Daoy (cell line): ENCODE measurements at regions not wholly inside any gene's neighbourhood (a gene's known extent, or its start where the extent isn't known, plus 50 kb on each side); places are given as distances from the start of the nearest gene placed in this dataset.
A peak's percentile ranks its signal among the peaks of the same experiment; 100 is the strongest.

Experiments
- DNase-seq: peaks from one replicate; pipeline ENCODE4 v3.0.0-alpha.2; 2015; ENCODE audit warnings: low read depth

DNA sequence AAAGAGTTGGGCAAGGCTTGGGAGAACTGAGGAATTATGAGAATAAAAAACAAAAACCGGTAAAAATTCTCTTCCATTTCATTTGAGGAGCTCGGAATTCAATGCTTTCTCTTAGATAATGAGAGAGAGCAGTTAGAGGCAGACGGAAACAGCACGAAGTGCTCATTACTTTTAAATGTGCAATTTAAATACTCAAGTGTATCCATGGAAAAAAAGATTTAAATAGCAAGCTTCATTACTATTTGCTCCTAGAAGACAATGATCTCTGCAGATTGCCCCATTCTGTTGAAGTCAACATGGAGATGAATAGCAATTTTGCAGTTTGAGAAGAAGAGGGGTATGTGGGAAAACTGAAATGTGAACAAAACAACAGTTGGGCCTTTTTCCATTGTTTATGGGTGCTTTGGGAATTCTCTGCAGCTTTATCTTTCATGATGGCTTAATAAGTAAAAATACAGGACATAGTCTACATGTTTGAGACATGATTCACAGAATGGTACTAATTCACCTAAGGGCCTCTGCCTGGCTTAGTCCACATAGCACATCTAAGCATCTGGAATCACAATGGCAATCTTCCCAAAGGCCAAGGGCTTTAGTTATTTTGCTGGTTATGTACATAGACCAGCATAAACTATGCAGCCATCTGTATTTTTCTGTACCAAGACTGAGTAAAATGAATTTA lies 512.7 kb upstream of the FAT1 start:
- DNase-seq, result peak; percentile 51

- no peak for DNase-seq
Observed at GRCh38 chr4:187238646-187239045, 515.0 kb upstream of the FAT1 start.

DNA sequence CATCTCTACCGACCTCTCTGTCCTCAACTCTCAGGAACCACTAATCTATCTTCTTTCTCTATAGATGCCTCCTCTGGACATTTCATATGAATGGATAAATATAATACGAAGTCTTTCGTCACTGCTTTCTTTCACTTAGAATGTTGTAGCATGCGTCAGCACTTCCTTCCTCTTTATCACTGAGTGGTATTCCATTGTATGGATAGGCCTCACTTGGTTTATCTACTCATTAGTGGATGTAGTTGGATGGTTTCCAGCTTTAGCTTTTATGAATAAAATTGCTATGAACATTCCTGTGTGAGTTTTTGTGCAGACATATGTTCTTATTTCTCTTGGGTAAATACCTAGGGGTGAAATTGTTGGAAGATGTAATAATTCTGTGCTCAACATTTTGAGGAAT lies 528.2 kb upstream of the FAT1 start:
- DNase-seq, result no peak

DNA sequence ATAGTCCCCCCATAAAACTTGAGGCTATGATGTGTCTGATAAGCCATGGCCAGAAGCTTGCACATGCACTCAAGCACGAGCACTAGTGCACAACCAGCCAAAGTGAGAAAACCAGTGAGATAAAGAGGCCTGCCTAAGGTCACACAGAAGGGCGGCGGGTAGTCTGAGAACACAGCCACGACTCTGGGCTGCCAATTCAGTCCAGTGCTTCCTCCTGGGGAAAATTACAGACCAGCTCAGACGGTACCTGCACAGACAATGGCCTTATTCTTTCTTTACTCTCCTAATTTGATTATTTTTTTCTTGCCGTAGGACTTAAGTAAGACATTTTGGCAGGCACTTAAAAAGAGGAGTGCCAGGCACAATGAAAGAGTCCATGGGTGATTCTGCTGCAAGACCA lies 533.2 kb upstream of the FAT1 start:
- DNase-seq, result no peak

DNA sequence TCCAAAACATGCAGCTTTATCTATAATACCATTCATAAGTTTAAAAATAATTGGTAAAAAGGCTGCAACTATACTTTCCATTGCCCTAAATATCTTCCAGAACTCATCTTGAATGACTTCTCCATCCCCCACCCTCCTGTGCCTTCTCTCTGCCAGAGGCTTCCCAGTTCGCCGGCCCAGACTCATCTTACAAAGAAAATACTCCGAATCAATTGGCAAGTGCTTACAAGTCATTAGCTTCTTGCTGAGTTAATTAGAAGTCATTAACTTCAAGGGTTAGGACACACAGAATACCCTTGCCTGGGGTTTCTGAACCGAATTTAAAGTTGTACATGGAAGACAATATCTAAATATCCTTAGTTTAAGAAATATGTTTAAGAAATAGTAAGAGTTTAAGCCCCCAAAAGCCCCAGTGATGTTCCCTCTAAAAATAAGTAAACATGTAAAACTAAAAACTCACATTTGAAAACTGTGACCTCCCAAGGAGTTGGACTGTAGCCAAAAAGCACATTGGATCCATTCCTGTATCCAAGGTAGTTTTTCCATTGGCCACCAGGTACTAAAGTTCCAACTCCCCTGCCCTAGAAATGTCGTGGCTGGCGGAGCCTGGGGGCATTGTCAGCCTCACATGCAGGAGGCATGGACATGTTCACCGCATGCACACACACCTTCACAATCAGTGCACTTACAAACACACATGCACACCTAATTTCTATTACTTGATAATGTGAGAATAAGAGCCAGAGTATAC lies 535.2 kb upstream of the FAT1 start:
- DNase-seq, result no peak

- DNase-seq, result no peak
Observed at GRCh38 chr4:187268940-187269339, 545.3 kb upstream of the FAT1 start.

- no peak for DNase-seq
Observed at GRCh38 chr4:187270154-187270553, 546.5 kb upstream of the FAT1 start.

DNA sequence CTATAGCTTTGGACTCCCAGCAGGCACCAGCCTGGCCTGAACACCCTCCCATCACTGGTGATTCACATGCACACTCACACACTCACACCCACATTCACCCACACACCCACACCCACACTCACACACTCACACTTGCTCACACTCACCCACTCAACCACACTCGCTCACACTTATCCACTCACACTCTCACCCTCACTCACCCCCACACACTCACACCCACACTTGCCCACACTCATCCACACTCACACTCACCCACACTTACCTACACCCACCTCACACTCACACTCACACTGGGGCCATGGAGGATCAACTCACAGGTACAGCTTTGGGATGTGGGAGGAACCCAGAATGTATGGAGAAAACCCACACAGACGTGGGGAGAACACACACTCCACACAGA lies 548.2 kb upstream of the FAT1 start:
- no peak for DNase-seq

DNA sequence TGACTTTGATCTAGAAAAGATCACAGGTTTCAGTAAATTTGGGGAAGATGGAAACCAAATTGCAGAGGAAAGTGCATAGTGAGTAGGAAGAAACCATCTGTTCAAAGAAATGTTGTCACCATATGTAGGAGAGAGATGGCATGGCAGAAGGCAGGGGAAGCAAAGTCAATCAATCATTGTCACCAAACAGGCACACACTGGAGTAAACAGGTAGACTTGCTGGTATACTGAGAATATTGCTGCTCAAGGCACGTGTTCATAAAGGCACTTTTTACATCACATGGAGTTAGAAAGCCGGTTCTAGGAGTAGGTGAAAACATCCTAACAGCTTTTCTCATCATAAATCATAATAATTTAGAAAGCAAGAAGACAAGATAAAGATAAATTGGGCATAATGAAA lies 550.5 kb upstream of the FAT1 start:
- no peak for DNase-seq

DNA sequence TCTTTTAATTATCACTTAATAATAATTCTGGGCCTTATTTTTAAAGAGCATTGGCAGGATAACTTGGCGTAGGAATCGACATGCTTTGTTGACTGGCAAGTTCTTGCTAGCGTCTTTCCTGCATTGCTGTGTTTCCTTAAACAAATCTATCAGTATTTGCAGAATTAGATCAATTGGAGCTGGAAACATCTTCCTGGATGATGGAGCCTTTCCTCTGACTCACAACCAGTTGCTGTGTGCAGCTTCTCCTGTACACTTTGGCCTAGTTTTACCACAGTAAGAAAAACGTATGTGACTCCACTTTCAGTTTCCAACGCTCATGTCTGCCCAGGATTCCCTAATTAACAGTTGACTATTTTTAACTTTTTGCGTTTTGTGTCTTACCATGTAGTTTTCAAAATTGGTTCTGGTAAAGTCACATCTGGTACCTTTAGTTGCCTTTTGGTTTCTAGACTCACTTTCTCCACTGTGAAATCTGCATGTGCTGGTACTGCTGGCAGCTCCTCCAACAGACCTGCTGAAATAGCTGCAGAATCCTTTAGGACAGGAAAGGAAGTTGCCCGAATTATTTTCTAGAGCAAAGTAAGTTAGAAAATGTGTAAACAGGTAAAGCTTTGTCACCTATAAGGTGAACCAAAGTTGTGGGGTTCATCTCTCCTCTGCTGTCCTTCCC lies 553.2 kb upstream of the FAT1 start:
- DNase-seq, result peak; percentile 47

DNA sequence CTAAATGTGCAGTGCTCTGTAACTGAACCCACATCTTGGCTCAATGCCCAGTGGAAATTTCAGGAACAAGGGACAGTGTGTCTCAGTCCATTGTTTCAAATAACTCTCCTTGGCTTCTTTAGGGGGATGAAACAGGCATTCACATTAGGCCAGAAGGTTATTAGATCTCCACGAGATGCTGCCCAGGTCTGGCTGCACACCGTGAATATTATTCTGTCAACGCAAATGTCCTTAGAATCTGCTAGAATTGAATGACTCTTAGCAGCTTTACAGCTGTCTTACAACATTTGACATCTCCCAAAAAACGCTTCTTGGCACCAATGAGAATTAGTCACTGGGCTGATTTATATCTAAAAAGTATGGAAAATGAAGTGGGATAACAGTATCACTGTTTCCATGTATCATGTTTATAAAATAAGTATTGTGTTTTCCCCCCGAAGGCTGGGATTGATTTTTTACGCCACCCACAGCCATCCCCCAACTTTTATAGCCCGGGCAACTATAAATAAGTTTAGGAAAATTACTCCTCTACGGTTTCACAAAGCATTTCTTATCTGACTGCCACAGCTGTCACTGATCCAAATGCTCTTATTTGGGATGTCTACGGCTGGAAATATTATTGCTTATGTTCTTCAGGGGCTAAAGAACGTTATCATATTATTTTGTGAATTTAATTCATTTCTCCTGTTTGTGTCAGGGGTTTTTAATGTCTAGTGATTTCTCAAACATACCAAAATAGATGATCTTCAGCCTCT lies 559.7 kb upstream of the FAT1 start:
- DNase-seq, result no peak

DNA sequence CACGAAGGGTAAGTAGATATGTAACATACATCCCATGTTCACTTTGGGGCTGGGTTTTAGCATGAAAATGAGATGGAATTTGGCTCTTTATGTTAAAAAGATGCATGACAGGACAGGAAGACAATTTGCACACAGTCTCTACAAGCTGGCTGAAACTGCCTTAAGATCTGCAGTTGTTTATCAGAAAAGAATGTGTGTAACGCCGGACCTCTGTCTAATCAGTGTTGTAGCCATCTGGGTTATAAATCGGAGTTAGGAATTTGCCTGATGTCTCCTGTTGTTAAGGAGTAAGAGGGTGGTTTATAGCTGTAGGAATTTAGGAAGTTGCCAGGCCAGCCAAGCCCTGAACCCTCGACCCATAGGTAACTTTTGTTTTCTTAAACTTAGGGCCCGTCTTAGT lies 562.9 kb upstream of the FAT1 start:
- no peak for DNase-seq

DNA sequence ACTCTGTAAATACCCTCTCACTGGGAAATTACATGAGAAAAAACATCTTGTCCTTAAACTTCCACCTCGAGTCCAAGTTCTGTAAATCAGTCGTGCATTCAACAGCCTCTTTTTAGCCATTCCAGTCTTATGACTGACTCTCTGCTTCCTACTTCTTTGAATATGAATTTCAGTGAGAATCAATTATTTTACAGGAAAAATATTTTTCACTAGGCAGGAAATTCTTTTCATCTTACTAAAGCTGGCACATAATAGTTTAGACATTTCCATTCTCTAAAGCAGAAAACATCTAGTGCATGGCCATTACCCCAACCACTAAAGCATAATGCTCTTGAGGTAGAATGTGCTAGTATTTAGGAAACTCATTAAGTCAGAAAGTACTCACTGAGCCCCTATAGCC lies 565.7 kb upstream of the FAT1 start:
- no peak for DNase-seq

- peak; percentile 1 for DNase-seq
Observed at GRCh38 chr4:187294861-187295260, 571.2 kb upstream of the FAT1 start.

- DNase-seq, result no peak
Observed at GRCh38 chr4:187301923-187302322, 578.3 kb upstream of the FAT1 start.

DNA sequence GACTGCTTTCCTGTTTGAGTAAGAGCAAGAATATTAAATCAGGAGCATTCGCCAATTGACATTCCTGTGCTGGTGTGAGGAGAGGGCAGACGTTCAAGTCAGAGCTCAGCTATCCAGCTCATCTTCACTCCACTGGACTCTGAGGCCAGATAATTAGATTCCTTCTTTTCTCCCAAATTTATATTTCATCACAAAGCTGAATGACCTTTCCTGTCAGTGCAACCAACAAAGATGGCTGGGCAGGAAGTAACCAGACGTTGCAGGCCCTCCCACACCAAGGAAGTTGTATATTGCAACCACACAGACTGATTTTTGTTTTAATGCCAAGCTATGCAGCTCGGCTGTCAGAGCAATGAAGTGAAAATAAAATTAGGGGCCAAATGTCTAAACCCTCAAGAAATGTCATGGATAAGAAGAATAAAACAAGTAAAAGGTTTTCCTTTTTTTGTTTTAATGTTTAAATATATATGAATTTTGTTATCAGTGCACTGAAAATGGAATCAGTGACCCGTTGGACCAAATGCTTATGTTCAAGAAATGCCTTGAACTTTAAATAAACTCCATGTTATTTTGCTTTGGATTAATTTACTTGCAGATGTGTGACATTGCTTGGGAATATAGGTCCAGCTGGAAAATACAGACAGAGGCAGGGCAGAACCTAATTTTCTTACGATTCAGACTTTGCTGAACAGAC lies 578.9 kb upstream of the FAT1 start:
- no peak for DNase-seq

DNA sequence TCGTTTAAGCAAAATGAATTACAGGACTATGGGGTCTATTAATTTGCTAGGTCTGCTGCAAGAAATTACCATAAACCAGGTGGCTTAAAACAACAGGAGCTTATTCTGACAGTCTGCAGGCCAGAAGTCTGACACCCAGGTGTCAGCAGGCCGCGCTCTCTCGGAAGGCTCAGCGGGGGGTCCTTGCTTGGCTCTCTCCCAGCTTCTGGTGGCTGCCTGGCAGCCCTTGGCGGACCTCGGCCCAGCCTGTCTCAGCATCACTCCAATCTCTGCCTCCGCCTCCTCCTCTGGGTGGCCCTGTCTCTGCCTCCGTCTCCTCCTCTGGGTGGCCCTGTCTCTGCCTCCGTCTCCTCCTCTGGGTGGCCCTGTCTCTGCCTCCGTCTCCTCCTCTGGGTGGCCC lies 580.5 kb upstream of the FAT1 start:
- no peak for DNase-seq

- DNase-seq, result no peak
Observed at GRCh38 chr4:187307131-187307530, 583.5 kb upstream of the FAT1 start.

DNA sequence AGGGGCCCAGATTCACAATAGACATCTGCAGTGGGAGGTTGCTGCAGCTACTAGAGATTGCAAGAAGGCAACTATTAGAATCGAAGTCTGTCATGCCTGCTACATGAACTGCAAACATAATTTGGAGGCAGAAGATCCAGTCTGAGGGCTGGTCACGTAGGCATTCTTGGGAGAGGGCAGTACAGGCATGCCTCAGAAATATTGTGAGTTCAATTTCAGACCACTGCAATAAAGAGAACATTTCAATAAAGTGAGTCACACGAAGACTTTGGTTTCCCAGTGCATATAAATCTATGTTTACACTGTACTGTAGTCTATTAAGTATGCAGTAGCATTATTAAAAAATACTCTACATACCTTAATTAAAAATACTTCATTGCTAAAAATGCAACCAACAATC lies 585.8 kb upstream of the FAT1 start:
- no peak for DNase-seq

DNA sequence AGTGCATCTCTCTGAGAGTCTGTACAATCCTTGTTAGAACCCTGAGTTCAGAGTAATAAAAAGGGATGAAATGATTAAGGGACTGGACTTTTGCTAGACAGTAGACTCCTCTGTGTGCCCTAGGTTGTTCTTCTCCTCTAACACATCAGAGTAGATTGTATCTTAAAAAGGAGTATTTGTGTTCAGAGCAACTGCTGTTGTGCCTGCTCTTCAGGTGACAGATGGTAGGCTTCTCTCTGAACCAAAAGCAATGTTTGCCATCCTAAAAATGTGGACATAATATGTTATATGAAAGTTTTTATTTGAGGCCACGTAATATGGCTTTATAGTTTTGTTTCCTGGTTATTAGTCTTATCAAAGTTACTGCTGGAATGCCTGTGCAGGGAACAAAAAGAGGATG lies 588.6 kb upstream of the FAT1 start:
- DNase-seq, result no peak

DNA sequence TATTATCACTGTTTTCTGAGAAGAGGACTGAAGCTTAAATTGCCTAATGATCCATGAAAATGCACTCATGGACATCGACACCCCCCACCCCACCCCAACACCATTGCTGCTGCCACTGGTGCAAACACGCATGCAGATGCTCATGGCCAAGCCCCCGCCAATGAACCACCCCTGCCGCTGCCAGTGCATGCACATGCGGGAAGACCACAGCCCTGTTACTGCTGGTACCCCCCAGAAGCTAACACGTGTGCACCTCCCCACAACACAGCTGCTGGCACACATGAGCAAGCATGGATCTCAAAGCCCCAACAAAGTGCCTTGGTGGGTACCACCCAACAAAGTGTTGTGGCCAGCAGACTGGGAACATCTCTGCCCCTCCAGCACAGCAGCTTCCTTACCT lies 594.1 kb upstream of the FAT1 start:
- DNase-seq, result no peak

GRCh38 chr4:187321711-187322110 lies 598.1 kb upstream of the FAT1 start:
- DNase-seq, result no peak
